NCI-H460 (cell line): ENCODE measurements at regions not wholly inside any gene's neighbourhood (a gene's known extent, or its start where the extent isn't known, plus 50 kb on each side); places are given as distances from the start of the nearest gene placed in this dataset.

ENCODE experiments used
- DNase-seq: peaks from one replicate; pipeline ENCODE4 v3.0.0-alpha.2; 2016; ENCODE audit warnings: low read depth; ENCODE audit errors: extremely low read depth

DNA sequence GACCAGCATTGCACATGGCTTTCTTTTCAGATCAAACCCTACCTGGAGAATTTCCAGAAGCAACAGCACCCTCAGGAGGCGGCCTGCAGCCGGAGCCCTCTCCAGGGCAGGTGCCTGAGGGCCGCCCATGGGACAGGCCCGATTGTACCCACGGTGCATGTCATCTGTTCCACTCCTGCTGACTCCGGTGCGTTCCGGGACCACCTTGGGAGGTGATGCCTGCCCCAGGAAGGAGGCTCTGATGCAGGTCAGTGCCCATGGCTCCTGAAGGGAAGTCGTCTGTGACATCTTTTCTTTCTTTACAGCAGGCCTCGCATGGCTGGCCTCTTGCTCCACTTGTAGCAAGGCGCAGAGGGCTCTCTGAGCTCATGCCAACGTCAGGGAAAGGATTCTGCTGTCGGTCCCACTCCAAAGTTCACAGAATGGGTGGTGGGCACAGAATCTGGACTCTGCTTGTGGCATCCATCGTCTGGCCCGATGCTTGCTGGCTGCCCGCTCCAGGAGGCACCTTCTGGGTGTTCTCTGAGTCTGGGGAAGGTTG, 160.7 kb upstream of the RTL1 start:
- DNase-seq, result no peak

- no peak for DNase-seq
Observed at GRCh38 chr14:101064718-101065117, 161.2 kb upstream of the RTL1 start.

DNA sequence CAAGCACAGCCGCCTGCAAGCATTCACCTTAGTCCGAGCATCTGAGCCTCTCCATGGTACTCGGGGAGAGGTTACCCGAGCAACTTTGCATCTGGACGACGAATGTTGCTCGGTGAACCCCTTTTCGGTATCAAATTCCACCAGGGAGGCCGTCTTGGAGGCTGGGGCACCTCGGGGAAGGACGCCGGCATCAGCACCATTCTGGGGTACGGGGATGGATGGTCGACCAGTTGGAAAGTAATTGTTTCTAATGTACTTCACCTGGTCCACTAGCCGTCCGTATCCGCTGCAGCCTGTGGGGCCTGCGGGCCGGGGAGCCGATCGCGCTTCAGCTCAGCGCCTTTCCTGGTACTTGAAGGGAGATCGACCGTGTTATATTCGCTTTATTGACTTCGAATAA, 161.7 kb upstream of the RTL1 start:
- DNase-seq, result no peak

- no peak for DNase-seq
Observed at GRCh38 chr14:101065696-101066694, 162.5 kb upstream of the RTL1 start.

DNA sequence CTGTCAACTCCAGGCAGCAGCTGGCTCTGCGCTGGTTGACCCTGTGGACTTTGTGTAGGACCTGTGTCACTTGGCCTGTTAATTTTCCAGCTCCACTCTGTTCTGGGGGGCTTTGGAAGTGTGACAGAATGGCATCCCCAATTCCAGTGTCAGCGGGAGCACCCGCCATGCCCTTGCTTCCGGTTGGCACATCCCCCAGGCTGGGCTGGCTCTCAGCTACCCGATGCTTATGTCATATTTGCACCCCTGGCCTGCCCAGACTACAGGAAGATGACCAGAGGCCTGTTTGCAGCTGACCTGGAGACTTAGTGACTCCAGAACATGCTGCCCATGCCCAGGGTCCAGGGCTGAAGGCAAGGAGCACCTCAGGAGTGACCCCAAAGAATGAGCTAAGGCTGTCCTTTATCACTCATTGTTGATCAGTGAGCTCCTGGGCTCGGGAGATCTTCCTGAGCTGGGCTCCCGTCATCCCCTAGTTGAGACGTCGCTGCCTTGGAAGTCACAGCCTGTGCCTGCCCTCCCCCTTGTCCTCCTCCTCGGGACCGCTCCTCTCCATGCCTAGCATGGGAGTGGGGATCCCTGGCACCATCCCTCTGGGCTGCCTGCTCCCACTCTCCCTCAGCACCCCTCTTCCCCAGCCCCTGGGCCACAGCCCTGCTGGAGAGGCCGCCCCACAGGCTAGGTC, 163.4 kb upstream of the RTL1 start:
- no peak for DNase-seq

DNA sequence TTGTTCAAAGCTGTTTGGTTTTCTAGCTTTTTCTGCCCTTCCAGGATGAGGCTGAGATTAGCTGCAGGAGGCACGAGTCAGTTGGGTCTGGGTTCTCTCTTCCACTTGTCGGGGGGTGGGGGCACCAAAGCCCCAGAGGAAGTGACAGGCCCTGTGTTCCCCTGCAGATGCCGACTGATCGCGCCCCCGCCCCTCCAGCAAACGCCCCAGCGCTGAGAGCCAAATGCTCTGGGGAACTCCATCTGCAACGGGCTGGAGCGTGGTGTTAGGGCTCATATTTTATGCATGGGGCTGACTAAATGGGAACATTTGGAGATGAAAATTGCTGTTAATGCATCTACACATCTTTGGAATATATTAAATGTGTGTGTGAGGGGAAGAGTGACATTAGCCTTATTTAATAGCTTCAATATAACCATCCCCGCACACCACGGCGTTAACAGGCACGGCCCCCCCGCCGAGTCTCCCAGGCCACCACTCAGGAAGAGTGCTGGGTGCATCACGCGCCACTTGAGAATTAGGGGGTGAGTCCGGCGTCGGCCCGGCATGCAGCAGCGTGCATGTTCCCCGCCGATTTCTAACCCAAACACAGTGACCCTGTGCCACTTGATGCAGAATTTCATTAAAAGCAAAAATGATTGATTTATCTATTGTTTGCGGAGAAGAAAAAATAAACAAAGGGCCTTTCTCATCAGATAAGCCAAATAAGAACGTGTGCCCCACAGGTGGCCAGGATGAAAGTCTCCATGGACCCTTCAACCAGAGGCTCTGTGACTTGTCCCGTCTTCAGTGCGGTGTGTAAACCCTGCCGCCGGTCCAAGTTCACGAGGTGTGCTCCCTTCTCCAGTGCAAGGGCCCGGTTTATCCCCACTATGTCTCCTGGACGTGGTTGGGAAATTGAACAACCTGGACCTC, 165.0 kb upstream of the RTL1 start:
- no peak for DNase-seq

DNA sequence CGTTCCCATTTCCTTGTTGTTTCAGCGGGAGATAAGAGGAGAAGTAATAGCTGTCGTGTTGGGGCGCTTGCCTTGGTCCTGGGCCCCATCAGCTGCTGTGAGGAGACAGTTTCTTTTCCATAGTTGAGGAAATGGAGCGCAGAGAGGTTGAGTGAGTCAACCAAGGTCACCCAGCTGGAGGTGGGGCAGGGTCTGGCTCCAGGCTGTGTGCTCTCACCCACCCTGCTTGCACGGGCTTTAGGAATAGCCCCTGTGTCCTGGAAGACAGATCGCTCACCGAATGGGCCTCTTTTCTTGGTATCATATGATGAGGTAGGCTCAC, 165.7 kb upstream of the RTL1 start:
- no peak for DNase-seq

DNA sequence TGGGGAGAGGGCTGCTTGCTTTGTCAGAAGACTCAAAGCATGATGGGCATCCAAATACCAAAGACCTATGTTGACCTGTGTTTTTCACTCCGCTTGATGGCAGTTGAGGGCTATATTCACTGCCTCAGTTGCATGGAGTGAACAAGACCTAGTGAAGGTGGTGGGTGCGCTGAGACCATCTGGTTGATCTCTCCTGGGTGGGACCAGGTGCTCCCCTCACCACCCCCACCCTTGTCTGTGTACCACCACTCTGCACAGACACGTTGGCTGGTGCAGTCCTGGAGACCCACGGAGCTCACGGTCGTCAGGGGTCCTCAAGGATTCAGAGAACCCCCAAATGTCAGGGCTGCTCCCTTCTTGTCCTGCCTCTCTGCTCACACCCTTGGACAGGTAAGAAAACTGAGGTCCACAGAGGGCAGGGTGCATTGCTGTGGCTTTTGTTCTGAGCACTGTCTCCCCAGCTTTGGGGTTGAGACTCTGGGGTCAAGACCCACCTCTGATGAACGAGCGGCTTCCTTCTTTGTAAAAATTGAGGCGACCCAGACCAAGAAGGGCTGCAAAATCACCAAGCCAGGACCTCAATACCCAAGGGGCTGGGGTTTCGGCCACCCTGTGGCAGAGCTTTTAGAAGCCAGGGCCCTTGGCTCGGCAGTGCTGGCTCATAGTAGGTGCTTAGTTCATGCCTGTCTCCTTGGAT, 166.3 kb upstream of the RTL1 start:
- no peak for DNase-seq

- no peak for DNase-seq
Observed at GRCh38 chr14:101070540-101071492, 167.3 kb upstream of the RTL1 start.

DNA sequence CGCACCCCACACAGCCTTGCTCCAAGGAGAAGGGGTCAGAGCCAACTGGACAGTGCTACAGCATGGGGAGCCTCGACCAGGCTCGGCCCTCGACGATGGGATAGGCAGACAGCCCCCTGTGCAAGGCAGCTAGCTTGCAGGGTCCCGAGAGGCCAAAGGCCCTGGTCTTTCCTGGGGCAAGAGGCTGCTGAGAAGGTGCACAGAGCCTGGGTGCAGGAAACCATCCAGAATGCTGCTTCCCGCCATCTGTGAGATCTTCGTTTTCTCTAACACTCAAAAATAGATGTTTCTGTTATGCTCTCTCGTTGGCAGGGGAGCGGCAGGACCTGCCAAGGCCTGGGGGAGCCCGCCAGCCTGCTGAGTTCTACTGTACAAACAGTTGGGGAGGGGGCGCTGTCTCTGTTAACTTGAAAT, 168.0 kb upstream of the RTL1 start:
- DNase-seq, result no peak

- no peak for DNase-seq
Observed at GRCh38 chr14:101072070-101072469, 168.5 kb upstream of the RTL1 start.

GRCh38 chr14:101072531-101072930, 169.0 kb upstream of the RTL1 start:
- DNase-seq, result no peak

- peak; percentile 93 for DNase-seq
Observed at GRCh38 chr14:101072945-101073597, 169.5 kb upstream of the RTL1 start.

- no peak for DNase-seq
Observed at GRCh38 chr14:101073598-101073965, 170.1 kb upstream of the RTL1 start.

DNA sequence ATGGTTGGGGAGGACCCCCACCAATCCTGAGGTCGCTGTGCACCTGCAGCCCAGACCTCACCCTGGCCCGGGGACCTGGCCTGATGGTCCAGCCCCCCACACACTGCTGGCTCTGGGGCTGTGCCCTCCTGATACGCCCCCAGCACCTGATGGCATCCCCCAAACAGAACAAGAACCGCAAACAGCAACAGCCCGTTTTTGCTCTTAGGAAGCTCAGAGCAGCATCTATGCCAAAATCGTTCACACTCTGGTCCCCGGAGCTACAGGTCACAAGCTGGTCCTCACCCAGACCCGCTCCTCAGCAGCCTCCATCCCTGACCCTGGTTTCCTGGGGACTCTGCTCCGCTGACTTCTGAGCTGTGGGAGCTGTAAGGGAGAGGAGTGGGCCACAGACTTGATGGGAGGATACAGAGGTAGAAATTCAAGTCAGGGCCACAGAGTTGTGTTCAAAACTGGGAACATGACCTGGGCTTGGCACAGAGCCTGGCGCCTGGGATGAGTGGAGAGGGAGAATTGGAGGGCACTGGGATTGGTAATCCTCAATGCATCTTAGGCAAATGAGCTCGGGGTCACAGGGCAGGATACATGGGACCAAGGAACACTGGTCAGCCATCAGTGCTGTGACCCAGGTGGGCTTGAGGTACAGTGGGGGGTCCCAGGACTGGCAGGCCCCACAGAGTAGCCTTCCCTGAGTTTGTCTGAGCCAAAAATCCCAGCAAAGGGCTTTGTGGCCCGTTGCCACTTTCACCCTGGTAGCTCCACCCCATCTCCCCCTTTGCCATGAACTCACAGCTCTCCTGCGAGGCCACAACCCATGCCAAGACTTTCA, 170.9 kb upstream of the RTL1 start:
- no peak for DNase-seq

GRCh38 chr14:101075025-101075800, 171.7 kb upstream of the RTL1 start:
- no peak for DNase-seq
